ENCODE measurements at regions not wholly inside any gene's neighbourhood (a gene's known extent, or its start where the extent isn't known, plus 50 kb on each side); places are given as distances from the start of the nearest gene placed in this dataset.

DNA sequence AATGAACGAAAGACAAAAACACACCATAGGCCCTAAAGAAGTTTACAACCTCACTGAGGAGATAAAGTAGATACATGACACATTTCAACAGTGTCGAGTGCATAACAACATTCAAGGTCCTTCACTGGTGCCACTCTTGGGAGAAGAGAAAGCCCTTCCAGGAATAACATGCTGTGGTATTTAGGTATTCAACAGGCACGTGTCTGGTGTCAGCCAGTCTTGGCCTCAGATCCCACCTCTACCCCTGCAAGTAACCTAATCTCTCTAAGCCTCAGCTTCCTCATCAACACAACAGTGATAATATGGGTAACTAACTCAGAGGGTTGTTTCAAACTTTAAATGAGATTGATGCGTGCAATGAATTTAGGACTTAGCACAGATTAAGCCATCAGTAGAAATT is 235.0 kb upstream of the ZC3H12C start:
- TF ChIP-seq, protein P1, sequence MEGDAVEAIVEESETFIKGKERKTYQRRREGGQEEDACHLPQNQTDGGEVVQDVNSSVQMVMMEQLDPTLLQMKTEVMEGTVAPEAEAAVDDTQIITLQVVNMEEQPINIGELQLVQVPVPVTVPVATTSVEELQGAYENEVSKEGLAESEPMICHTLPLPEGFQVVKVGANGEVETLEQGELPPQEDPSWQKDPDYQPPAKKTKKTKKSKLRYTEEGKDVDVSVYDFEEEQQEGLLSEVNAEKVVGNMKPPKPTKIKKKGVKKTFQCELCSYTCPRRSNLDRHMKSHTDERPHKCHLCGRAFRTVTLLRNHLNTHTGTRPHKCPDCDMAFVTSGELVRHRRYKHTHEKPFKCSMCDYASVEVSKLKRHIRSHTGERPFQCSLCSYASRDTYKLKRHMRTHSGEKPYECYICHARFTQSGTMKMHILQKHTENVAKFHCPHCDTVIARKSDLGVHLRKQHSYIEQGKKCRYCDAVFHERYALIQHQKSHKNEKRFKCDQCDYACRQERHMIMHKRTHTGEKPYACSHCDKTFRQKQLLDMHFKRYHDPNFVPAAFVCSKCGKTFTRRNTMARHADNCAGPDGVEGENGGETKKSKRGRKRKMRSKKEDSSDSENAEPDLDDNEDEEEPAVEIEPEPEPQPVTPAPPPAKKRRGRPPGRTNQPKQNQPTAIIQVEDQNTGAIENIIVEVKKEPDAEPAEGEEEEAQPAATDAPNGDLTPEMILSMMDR (IDR thresholded peaks at IDR 0.05; ENCODE audit: low read depth, low read length) = no peak
- TF ChIP-seq, protein P2, sequence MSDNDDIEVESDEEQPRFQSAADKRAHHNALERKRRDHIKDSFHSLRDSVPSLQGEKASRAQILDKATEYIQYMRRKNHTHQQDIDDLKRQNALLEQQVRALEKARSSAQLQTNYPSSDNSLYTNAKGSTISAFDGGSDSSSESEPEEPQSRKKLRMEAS (IDR thresholded peaks at IDR 0.05; ENCODE audit: low read depth, low read length) = no peak
